ENCODE measurements at regions not wholly inside any gene's neighbourhood (a gene's known extent, or its start where the extent isn't known, plus 50 kb on each side); places are given as distances from the start of the nearest gene placed in this dataset.
"Not testable (repeated sequence)": the region's sequence is repeated elsewhere in the genome, so short reads cannot be mapped to it uniquely, and the experiment has no call there.

- no peak for DNase-seq (ENCODE audit: low read depth)
- TF ChIP-seq CTCF (IDR thresholded peaks at IDR 0.05; ENCODE audit: insufficient read depth, low read depth, low read length, missing control alignments) = no peak
- H3K4me3 ChIP-seq (ENCODE audit: low read depth, low read length) = no peak overlapping the region
Observed at GRCh38 chr6:112525749-112526148, 178.6 kb downstream of the RFPL4B start.

- DNase-seq (ENCODE audit: low read depth) = no peak
- H3K4me3 ChIP-seq (ENCODE audit: low read depth, low read length) = no peak overlapping the region
- TF ChIP-seq CTCF (IDR thresholded peaks at IDR 0.05; ENCODE audit: insufficient read depth, low read depth, low read length, missing control alignments) = no peak
Observed at GRCh38 chr6:112526594-112526993, 179.5 kb downstream of the RFPL4B start.

- not testable (repeated sequence) for DNase-seq (ENCODE audit: low read depth); H3K4me3 ChIP-seq (ENCODE audit: low read depth, low read length)
Observed at GRCh38 chr6:112528306-112528705, 181.2 kb downstream of the RFPL4B start.

GRCh38 chr6:112535816-112536215 is 188.7 kb downstream of the RFPL4B start:
- no peak overlapping the region for H3K4me3 ChIP-seq (ENCODE audit: low read depth, low read length)
- TF ChIP-seq CTCF (IDR thresholded peaks at IDR 0.05; ENCODE audit: insufficient read depth, low read depth, low read length, missing control alignments) = no peak
- DNase-seq (ENCODE audit: low read depth) = no peak

- no peak overlapping the region for H3K4me3 ChIP-seq (ENCODE audit: low read depth, low read length)
- TF ChIP-seq CTCF (IDR thresholded peaks at IDR 0.05; ENCODE audit: insufficient read depth, low read depth, low read length, missing control alignments) = no peak
- no peak for DNase-seq (ENCODE audit: low read depth)
Observed at GRCh38 chr6:112539355-112539754, 192.2 kb downstream of the RFPL4B start.

- not testable (repeated sequence) for H3K4me3 ChIP-seq (ENCODE audit: low read depth, low read length)
- DNase-seq (ENCODE audit: low read depth) = peak; percentile 15
- peak; percentile 15 for TF ChIP-seq CTCF (IDR thresholded peaks at IDR 0.05; ENCODE audit: insufficient read depth, low read depth, low read length, missing control alignments)
Observed at GRCh38 chr6:112541847-112542246, 194.7 kb downstream of the RFPL4B start.

GRCh38 chr6:112547321-112548085 is 200.4 kb downstream of the RFPL4B start:
- H3K4me3 ChIP-seq (ENCODE audit: low read depth, low read length); DNase-seq (ENCODE audit: low read depth): not testable (repeated sequence)

- H3K4me3 ChIP-seq (ENCODE audit: low read depth, low read length) = no peak overlapping the region
- no peak for TF ChIP-seq CTCF (IDR thresholded peaks at IDR 0.05; ENCODE audit: insufficient read depth, low read depth, low read length, missing control alignments)
- no peak for DNase-seq (ENCODE audit: low read depth)
Observed at GRCh38 chr6:112549749-112550148, 202.6 kb downstream of the RFPL4B start.

Data from GM12865 (cell line).